SK-N-MC (cell line): ENCODE measurements at regions not wholly inside any gene's neighbourhood (a gene's known extent, or its start where the extent isn't known, plus 50 kb on each side); places are given as distances from the start of the nearest gene placed in this dataset.

Source experiments
- EZH2 ChIP-seq: fragments of 200-600 bp; sonication (generic); IDR thresholded peaks from one replicate; pipeline ENCODE4 v1.6.1; 2017; ENCODE audit warnings: antibody characterized with exemption
- POLR2AphosphoS5 ChIP-seq: IDR thresholded peaks from 2 replicates; pipeline ENCODE4 v1.6.1; 2012; ENCODE audit warnings: mild to moderate bottlenecking, low read depth, low read length, borderline replicate concordance

DNA sequence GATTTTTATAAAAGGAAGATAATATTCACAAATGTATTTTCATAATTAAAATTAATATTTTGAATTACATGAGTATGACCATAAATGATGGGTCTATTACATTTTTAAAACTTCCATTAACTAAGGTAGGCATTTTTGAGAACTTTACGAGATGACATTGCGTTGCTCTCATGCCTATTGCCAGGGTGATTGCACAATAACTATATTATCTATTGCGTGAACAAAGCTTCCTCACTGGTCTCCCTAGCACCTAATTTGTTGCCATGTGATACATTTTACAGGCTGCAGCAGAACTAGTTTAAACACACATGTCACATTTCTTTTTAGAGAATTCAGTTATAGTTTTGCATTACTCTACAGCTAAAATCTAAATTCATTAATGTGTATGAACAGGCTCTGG lies 289.7 kb upstream of the GRID2 start:
- TF ChIP-seq EZH2, result no peak
- no peak for TF ChIP-seq POLR2AphosphoS5
